ENCODE measurements at regions not wholly inside any gene's neighbourhood (a gene's known extent, or its start where the extent isn't known, plus 50 kb on each side); places are given as distances from the start of the nearest gene placed in this dataset.

DNA sequence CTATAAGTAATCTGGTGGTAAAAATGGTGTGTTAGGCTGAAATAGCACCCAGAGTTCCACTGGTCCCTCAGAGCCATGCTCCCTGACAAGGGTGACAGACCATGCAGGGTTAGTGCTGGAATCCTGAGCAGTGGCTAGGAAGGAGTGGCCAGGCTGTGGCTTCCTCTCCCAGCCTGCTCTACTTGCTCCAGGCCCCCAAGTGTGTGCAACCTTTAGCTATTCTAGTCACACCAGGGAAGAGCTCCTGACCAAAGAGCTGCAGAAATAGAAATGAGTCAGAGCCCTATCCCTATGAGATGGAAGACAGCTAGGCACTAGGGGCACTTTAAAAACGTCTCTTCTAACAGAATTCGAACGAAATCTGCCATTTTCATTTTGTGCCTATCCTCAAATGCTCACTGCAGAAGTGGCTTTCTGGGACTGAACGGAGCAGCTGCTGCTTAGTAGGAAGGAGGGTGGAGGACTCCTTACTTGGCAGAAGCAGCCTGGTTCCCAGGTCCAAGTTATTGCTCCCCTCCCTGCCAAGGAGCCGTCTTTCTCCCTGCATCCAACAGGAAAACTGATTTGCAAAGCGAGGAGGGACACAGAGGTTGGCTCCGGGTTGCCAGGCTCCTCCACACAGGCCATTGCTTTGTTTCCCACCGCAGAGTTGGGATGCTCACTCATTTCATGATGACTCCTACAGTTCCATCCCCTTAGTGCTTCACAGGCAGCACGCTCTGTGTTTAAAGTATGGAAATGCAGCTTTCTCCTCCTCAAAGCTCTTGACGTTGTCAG, 754.5 kb downstream of the C6orf118 start:
- peak; percentile 31 for DNase-seq (ENCODE audit: low spot score)

GRCh38 chr6:164554226-164554625, 755.2 kb downstream of the C6orf118 start:
- DNase-seq (ENCODE audit: low spot score), result no peak

DNA sequence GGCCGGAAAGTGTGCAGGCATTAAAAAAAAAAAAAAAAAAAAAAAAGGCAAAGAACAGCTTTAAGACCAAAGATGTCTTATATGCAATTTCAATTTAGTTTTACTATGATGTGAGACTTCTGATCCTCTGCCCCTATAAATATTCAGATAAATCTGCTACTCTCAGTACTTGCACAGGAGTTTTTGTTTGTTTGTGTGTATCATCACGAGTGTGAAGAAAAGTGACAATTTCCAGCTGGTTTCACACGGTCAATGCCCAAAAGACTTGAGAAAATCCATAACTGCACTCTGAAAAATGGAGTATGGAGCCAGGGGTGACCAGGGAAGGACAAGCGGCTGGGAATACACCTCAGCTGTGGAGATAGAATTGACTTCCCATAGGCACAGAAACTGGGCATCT, 757.7 kb downstream of the C6orf118 start:
- no peak for DNase-seq (ENCODE audit: low spot score)

- DNase-seq (ENCODE audit: low spot score), result no peak
These were observed 762.3 kb downstream of the C6orf118 start for GRCh38 chr6:164547076-164547475.

GRCh38 chr6:164546263-164546662, 763.1 kb downstream of the C6orf118 start:
- no peak for DNase-seq (ENCODE audit: low spot score)

DNA sequence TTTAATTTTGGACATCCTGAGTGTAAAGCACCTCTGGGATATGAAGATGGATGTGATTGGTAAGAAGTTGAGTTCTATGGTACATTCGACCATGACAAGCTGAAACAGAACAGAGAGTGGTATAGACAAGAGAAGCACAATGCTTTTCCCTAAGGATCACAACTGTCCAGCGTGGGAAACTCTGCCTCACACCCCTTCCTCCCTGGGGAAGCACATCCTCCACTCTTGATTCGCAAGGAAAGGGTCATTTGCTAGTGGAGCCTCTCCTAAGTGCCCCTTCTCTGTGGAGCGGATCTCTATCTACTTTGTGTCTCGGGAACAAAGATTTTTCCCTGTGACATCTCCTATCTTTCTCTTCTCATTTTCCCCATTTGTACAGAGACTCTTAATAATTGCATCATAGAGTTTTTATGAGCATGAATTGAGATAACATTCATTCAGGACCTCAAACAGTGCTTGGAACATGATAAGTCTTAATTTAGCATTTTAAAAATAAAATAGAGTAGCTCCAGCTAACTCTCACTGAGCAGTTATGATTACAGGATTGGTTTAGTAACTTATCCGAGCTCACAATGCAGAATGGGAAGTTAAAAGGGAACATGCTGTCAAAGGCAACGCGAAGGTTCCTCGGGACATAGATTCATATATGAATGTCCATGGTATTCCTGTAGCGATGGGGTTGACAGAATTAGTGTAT, 775.2 kb downstream of the C6orf118 start:
- DNase-seq (ENCODE audit: low spot score), result no peak

DNA sequence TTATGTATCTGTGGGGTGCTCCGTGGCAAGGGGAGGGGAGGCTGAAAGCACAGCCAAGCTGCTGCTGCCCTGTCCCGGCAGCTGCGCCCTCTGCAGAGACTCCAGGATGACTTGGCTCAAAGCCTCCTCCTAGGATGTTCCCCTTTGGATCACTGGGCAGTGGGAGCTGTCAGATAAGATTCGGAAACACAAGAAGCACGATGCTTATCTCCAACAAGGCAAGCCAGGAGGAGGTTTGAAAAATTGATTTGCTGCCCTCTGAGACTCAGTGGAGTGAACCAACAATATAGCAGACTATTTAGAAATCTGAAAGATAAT, 776.4 kb downstream of the C6orf118 start:
- no peak for DNase-seq (ENCODE audit: low spot score)

- DNase-seq (ENCODE audit: low spot score), result no peak
These were observed 777.0 kb downstream of the C6orf118 start for GRCh38 chr6:164532198-164533044.

DNA sequence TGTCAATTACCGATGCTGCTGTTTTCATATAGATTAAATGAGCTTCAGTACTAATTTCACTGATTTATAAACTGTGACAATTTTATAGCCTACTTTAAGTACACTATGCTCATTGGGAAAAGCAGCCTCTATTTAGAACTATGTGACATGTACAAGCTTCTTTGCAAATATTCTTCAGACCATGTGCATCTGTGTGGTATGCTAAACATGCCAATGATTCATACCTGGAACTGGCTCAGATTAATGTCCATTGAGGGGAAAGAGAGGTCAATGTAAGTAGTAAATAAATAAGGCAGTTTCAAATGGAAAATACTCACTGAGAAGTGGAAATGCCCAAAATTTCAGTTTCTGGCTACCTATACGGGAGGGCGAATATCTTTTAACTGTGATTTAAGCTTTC, 777.7 kb downstream of the C6orf118 start:
- DNase-seq (ENCODE audit: low spot score), result no peak

DNA sequence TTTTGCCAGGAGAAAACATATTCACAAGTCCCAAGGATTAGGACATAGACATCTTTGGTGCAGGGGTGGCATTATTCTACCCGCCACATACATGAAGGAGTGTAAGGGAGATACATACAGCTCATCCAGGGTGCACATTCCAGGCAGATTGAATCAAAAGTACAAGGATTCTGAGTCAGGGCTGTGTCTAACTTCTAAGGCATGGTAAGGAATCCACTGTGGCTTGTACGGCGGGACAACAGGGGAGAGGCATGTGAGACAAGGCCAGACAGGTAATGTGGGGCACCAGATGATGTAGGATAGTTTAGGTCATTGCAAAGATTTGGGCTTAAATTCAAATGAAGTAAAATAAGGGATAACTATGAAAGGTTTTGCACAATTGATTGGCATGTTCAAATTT, 780.9 kb downstream of the C6orf118 start:
- no peak for DNase-seq (ENCODE audit: low spot score)

DNA sequence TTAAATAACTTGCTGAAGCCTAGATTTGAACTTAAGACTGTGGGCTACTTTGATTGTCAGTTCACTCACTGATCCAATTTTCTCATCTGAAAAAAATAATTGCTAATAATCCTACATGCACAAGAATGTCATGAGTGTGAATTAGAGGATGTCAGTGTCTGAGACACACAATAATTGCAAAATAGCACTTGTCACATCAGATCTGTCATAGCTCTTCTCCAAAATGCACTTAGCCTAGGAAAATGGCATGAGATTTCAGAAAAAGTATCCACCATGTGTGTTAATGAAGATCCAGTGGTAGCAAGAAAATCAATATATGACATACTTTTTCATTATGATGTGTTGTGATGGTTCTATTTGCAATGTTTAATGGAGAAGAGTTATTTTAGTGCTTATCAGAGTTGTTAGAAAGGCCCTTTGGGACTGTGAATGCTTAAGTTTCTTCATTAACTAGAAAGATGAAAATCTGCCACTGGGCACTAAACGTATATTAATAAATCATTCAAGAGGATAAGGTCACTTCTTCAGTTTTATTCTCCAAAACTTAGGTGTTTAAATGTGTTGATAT, 786.2 kb downstream of the C6orf118 start:
- DNase-seq (ENCODE audit: low spot score), result no peak

DNA sequence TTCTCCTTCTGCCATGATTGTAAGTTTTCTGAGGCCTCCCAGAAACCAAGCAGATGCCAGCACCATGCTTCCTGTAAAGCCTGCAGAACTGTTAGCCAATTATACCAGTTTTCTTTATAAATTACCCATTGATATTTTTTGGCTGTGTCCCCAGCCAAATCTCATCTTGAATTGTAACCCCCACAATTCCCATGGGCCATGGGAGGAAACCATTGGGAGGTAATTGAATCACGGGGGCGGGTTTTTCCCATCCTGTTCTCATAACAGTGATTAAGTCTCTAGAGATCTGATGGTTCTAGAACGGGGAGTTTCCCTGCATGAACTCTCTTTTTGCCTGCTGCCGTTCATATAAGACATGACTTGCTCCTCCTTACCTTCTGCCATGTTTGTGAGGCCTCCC, 788.5 kb downstream of the C6orf118 start:
- no peak for DNase-seq (ENCODE audit: low spot score)

- DNase-seq (ENCODE audit: low spot score), result no peak
These were observed 802.0 kb downstream of the C6orf118 start for GRCh38 chr6:164507206-164507940.

DNA sequence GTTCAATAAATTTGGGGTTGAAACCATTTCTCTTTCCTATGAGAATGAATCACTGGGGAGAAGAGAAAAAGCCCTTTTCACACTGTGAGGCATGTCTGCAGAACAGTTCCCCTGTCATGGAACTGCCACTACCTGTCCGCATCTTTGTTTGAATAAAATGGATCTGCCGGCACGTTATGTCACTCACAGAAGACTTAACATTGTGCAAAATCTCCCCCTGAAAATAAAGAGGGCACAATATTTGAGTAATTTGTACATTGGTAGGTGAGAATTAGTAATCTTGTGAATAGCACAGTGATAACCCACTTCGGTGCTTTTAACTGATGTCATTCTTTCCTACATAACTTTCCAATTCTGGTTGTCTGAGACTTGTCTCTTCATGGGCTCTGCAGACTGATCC, 804.0 kb downstream of the C6orf118 start:
- DNase-seq (ENCODE audit: low spot score), result no peak

DNA sequence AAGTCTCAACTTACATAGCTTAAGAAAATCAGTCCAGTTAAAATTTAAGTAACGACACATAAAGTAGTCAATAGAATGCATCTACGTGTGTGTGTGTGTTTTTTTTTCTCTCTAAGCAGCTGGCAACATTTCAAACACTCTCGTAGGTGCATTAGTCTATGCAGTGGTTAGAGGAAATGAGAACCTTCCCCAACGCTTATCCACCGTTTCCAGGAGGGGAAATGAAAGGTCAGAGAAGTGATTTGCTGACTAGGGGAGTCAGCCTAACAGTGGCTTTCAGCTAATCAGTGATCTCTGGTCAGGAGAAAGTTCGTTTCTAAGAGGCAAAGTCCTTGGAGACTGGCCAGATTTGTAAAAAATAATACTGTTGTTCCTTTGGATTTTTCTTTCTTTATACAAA, 806.6 kb downstream of the C6orf118 start:
- DNase-seq (ENCODE audit: low spot score), result no peak

DNA sequence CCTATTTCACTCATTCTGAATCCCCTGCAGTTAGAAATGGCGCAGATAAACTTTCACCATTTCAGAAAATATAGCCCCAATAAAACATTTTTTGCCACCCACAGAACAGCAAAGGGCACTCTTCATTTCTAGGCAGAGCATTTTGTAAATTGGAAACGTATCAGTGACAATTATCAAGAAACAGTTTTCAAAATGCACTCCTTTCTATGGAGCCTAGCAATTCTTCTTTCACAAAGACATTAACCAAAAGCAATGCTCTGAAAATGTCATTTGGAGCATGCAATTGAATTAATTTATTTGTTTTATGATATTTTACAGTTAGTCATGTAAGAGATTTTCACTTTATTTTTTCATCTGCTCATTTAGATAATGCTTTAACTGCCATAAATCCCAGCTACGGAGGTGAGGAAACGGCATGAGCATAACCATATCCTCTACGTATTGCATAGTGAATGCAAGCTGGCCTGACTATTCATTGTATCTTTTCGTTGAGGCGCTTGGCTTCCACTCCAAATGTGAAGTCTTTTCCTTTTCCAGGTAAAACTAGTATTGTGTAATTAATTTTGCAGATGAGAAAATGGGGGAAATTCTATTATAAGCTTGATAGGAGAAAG, 813.4 kb downstream of the C6orf118 start:
- DNase-seq (ENCODE audit: low spot score), result no peak

DNA sequence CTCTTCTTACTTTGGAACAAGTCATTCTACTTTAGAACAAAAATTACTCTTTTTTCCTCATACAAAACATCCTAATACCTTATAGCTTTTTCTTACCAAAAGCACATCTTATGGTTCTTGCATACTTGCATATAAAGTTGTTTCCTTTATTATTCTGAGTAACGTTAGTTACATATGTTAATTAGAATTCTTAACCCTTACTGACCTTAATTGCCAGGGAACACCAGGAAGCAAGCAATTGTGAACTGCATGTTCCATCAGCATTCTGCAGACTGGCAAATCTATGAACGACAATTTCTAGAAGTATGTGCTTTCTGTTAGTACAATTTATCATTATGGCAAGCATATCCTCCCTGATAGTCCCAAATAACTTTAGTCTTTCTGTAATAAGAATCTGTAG, 831.0 kb downstream of the C6orf118 start:
- no peak for DNase-seq (ENCODE audit: low spot score)

DNA sequence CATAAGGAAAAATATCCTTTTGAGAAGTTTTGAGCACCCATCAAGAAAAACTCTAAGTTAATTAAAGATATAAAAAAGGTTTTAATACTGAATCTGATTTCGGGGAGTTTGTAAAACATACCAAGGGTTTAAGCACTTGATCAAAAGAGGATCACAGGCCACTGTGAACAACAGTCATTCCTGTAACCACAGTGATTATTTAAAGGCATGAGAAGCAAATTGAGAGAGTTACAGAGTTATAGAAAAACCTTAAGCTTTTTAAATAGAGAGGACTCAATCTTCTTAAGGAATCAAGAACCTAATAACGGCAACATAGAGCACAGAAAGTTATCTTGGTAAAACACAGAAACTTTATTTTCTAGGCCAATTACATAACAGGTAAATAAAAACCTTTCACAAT, 831.6 kb downstream of the C6orf118 start:
- DNase-seq (ENCODE audit: low spot score), result no peak

GRCh38 chr6:164477101-164477500, 832.3 kb downstream of the C6orf118 start:
- no peak for DNase-seq (ENCODE audit: low spot score)

GRCh38 chr6:164469276-164469949, 840.0 kb downstream of the C6orf118 start:
- DNase-seq (ENCODE audit: low spot score), result no peak

GRCh38 chr6:164455835-164456234, 853.6 kb downstream of the C6orf118 start:
- DNase-seq (ENCODE audit: low spot score), result no peak
